Endothelial cell of umbilical vein (primary cell): ENCODE measurements at regions not wholly inside any gene's neighbourhood (a gene's known extent, or its start where the extent isn't known, plus 50 kb on each side); places are given as distances from the start of the nearest gene placed in this dataset.

Experiments
- BruUV-seq: library from RNA; stranded (reverse); fragments of 400-500 nt; replicated peaks from 2 replicates; lab custom pipeline; 2021; lab: Mats Ljungman, UMichigan
- CTCF ChIA-PET: fragments of 300-600, 350-600 bp; sonication (Branson Sonifier 250); formaldehyde crosslinking; loops from one replicate; lab custom pipeline; 2021; ENCODE audit warnings: antibody characterized with exemption, inconsistent platforms; lab: Charles Lee
- POLR2A ChIA-PET: fragments of 300-600, 350-600 bp; sonication (Branson Sonifier 250); formaldehyde crosslinking; loops from one replicate; lab custom pipeline; 2021; ENCODE audit warnings: antibody characterized with exemption, inconsistent platforms; lab: Charles Lee
- DNase-seq: peaks from one replicate; pipeline ENCODE4 v3.0.0-alpha.2; 2011; ENCODE audit warnings: low read depth, low spot score
- FAIRE-seq: peaks from 2 replicates; lab custom pipeline; 2011; peaks lifted over from hg19 to GRCh38; lab: Jason Lieb, UNC
- H2AFZ ChIP-seq: 2 replicates; pipeline ENCODE4 v1.6.0; 2012; ENCODE audit warnings: low read depth, low read length, control low read depth, inconsistent platforms
- H3K27ac ChIP-seq: 2 replicates; pipeline ENCODE4 v1.5.1; 2011; ENCODE audit warnings: low read depth, mild to moderate bottlenecking, control low read depth, low read length, moderate library complexity; ENCODE audit not compliant: insufficient read depth
- H3K27me3 ChIP-seq, 2 experiments: 2 replicates each; pipeline versions ENCODE4 v1.6.0 to v1.6.1; 2011; ENCODE audit warnings: low read length in 2 of 2, mixed read lengths in 1 of 2; ENCODE audit not compliant: control insufficient read depth in 2 of 2, insufficient read depth in 2 of 2
- H3K36me3 ChIP-seq, 2 experiments: 2 replicates in 1 of 2; 3 replicates in 1 of 2; pipeline ENCODE4 v1.5.1; 2011; ENCODE audit warnings: low read length in 2 of 2, mild to moderate bottlenecking in 1 of 2, moderate library complexity in 1 of 2; ENCODE audit not compliant: control insufficient read depth in 2 of 2, insufficient read depth in 2 of 2; ENCODE audit errors: extremely low read depth in 1 of 2
- H3K4me1 ChIP-seq: 3 replicates; pipeline ENCODE4 v1.5.1; 2011; ENCODE audit warnings: mild to moderate bottlenecking, low read length; ENCODE audit not compliant: control insufficient read depth, insufficient read depth; ENCODE audit errors: extremely low read depth
- H3K4me2 ChIP-seq: 2 replicates; pipeline ENCODE4 v1.6.1; 2011; ENCODE audit warnings: low read length, control low read depth, mixed read lengths; ENCODE audit not compliant: insufficient read depth
- H3K4me3 ChIP-seq, 3 experiments: fragments of 200-600 bp in 1 of 3; sonication (generic), shearing (Covaris generic) in 1 of 3; replicated peaks in 1 of 3; 2 replicates each; pipeline ENCODE4 v1.5.1; 2011 to 2016; ENCODE audit warnings: control low read depth in 3 of 3, low read length in 3 of 3, mild to moderate bottlenecking in 2 of 3, inconsistent platforms in 1 of 3, low read depth in 1 of 3, moderate library complexity in 1 of 3; ENCODE audit not compliant: insufficient read depth in 1 of 3
- H3K79me2 ChIP-seq: 2 replicates; pipeline ENCODE4 v1.6.0; 2012; ENCODE audit warnings: low read length, inconsistent platforms; ENCODE audit not compliant: control insufficient read depth, insufficient read depth
- H3K9ac ChIP-seq: replicated peaks from 2 replicates; pipeline ENCODE3; 2011; ENCODE audit warnings: low read length, control low read depth; ENCODE audit not compliant: insufficient read depth; ENCODE audit errors: extremely low read depth
- H3K9me1 ChIP-seq: replicated peaks from 3 replicates; pipeline ENCODE4 v1.6.0; 2011; ENCODE audit warnings: mild to moderate bottlenecking, low read length; ENCODE audit not compliant: control insufficient read depth, insufficient read depth; ENCODE audit errors: extremely low read depth
- H3K9me3 ChIP-seq: replicated peaks from 2 replicates; pipeline ENCODE4 v1.5.1; 2012; ENCODE audit warnings: low read length, inconsistent platforms; ENCODE audit not compliant: control insufficient read depth, insufficient read depth
- H4K20me1 ChIP-seq: replicated peaks from 2 replicates; pipeline ENCODE3; 2011; ENCODE audit warnings: mild to moderate bottlenecking, low read length; ENCODE audit not compliant: control insufficient read depth, insufficient read depth; ENCODE audit errors: extremely low read depth
- CTCF ChIP-seq, 2 donors: IDR thresholded peaks; 1 replicate in 1 of 2; 2 replicates in 1 of 2; pipeline ENCODE4 v1.5.1; 2011; ENCODE audit warnings: low read length in 2 of 2, mild to moderate bottlenecking in 2 of 2, moderate library complexity in 2 of 2, control low read depth in 1 of 2, inconsistent platforms in 1 of 2, low read depth in 1 of 2; ENCODE audit not compliant: insufficient read depth in 1 of 2; ENCODE audit errors: extremely low read depth in 1 of 2
- EZH2 ChIP-seq: IDR thresholded peaks from 2 replicates; pipeline ENCODE4 v1.6.1; 2012; ENCODE audit warnings: borderline replicate concordance, low read depth, mild to moderate bottlenecking, moderate library complexity, low read length, inconsistent platforms; ENCODE audit not compliant: severe bottlenecking
- FOS ChIP-seq: IDR thresholded peaks from 2 replicates; pipeline ENCODE4 v1.6.1; 2011; ENCODE audit warnings: mild to moderate bottlenecking, low read length, moderate library complexity, borderline replicate concordance; ENCODE audit not compliant: insufficient read depth
- GATA2 ChIP-seq: IDR thresholded peaks from 2 replicates; pipeline ENCODE4 v1.7.0; 2011; ENCODE audit warnings: low read depth, mild to moderate bottlenecking, moderate library complexity, mixed read lengths, low read length; ENCODE audit not compliant: insufficient read length, insufficient read depth
- JUN ChIP-seq: IDR thresholded peaks from 2 replicates; pipeline ENCODE4 v1.6.1; 2011; ENCODE audit warnings: borderline replicate concordance, low read depth; ENCODE audit not compliant: insufficient read length, insufficient read depth
- MYC ChIP-seq: IDR thresholded peaks from one replicate; pipeline ENCODE4 v1.6.1; 2011; ENCODE audit warnings: mild to moderate bottlenecking, low read depth, low read length
- POLR2A ChIP-seq: IDR thresholded peaks from 2 replicates; pipeline ENCODE4 v1.6.1; 2012; ENCODE audit warnings: low read depth, mild to moderate bottlenecking, control low read depth, low read length
- POLR2AphosphoS5 ChIP-seq: IDR thresholded peaks from 2 replicates; pipeline ENCODE4 v1.6.1; 2012; ENCODE audit warnings: low read depth, mild to moderate bottlenecking, control low read depth, low read length, moderate library complexity; ENCODE audit not compliant: insufficient read depth
- dilution Hi-C: fragments of 300-500 bp; cut with MboI; formaldehyde crosslinking; loops from one replicate; pipeline ENCODE4 v1.15.0; 2019; ENCODE audit warnings: low sequenced_read_pairs; ENCODE audit not compliant: extremely low pct_ligation_motif_present
- intact Hi-C: fragments of 100-400 bp; cut with micrococcal nuclease; formaldehyde crosslinking; loops from one replicate; pipeline ENCODE4 v1.10.0; 2022
- TF ChIP-seq, protein P1 (sequence below): IDR thresholded peaks from 2 replicates; pipeline ENCODE4 v1.6.1; 2011; ENCODE audit not compliant: insufficient read depth, insufficient read length

DNA sequence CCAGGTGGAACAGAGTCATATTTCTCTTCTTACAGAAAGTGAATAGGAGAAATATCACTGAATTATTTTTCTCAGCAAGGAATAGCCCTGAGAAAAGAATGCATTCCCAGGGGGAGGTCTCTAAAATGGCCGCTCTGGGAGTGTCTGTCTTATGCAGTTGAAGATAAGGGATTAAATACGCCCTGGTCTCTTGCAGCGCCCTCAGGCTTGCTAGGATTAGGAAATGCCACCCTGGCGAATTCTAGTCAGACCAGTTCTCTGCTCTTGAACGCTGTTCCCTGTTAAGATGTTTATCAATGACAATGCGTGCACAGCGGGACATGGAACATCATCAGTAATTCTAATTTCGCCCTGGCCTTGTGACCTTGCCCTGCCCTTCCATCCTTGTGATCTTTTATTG lies 949.0 kb upstream of the SEMA6D start:
- intact Hi-C loops = no loop called here
- no peak overlapping the region for H3K4me2 ChIP-seq
- no peaks in the 10 kb centered on the region for H3K9me1 ChIP-seq
- DNase-seq = no peak
- no peak for FAIRE-seq
- no peaks in the 10 kb centered on the region for H3K36me3 ChIP-seq
- no peaks in the 10 kb centered on the region for H3K4me1 ChIP-seq
- H4K20me1 ChIP-seq = no peaks in the 10 kb centered on the region
- H3K4me3 ChIP-seq = no peak overlapping the region
- no peak overlapping the region for H3K27ac ChIP-seq
- dilution Hi-C loops = no loop called here
- CTCF ChIA-PET = no interaction called here
- H3K27me3 ChIP-seq = no peaks in the 10 kb centered on the region
- H3K79me2 ChIP-seq = no peaks in the 10 kb centered on the region
- TF ChIP-seq GATA2 = no peak
- TF ChIP-seq POLR2A = no peak
- TF ChIP-seq JUN = no peak
- TF ChIP-seq FOS = no peak
- no peak for TF ChIP-seq MYC
- TF ChIP-seq CTCF (IDR thresholded peaks at IDR 0.05; ENCODE audit: extremely low read depth in 1 of 2, insufficient read depth in 1 of 2, low read depth in 1 of 2, low read length in 2 of 2) = no peak
- TF ChIP-seq POLR2AphosphoS5 = no peak
- TF ChIP-seq, protein P1, sequence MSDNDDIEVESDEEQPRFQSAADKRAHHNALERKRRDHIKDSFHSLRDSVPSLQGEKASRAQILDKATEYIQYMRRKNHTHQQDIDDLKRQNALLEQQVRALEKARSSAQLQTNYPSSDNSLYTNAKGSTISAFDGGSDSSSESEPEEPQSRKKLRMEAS = no peak
- TF ChIP-seq EZH2 = no peak
- no TSS peak for BruUV-seq
- no peak overlapping the region for H2AFZ ChIP-seq
- H3K9me3 ChIP-seq = no peaks in the 10 kb centered on the region
- H3K9ac ChIP-seq = no peak overlapping the region
- POLR2A ChIA-PET = no interaction called here
